DND-41 (cell line): ENCODE measurements at regions not wholly inside any gene's neighbourhood (a gene's known extent, or its start where the extent isn't known, plus 50 kb on each side); places are given as distances from the start of the nearest gene placed in this dataset.

Source experiments
- CTCF ChIP-seq: IDR thresholded peaks from 2 replicates; pipeline ENCODE4 v1.5.1; 2012; ENCODE audit warnings: borderline replicate concordance, low read length, moderate library complexity, mild to moderate bottlenecking; ENCODE audit not compliant: poor library complexity, severe bottlenecking; ENCODE audit errors: extremely low read depth
- EZH2 ChIP-seq: IDR thresholded peaks from 3 replicates; pipeline ENCODE4 v1.6.1; 2012; ENCODE audit warnings: borderline replicate concordance, low read depth, mild to moderate bottlenecking, moderate library complexity, low read length, inconsistent platforms; ENCODE audit not compliant: severe bottlenecking

DNA sequence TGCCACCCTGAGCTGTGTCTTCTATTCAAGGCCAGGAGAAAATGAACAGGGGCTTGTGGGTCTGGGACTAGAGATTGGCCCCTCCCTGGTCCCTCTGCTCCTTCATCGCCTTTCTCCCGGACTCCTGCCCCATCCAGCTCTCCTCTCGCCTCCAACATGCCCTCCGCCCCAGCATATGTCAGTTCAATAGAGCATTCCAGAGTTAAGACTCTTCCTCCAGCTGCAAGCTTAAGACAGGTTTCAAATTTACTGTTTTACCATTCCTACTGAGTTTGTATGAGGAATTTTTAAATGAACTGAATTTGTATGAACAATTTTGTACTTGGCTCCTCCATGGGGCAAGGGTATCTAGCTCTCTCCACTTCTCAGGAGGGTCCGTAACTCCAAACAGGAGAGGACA is 195.6 kb downstream of the TBC1D2B start:
- no peak for TF ChIP-seq CTCF
- TF ChIP-seq EZH2, result no peak
